ENCODE measurements at regions not wholly inside any gene's neighbourhood (a gene's known extent, or its start where the extent isn't known, plus 50 kb on each side); places are given as distances from the start of the nearest gene placed in this dataset.

DNA sequence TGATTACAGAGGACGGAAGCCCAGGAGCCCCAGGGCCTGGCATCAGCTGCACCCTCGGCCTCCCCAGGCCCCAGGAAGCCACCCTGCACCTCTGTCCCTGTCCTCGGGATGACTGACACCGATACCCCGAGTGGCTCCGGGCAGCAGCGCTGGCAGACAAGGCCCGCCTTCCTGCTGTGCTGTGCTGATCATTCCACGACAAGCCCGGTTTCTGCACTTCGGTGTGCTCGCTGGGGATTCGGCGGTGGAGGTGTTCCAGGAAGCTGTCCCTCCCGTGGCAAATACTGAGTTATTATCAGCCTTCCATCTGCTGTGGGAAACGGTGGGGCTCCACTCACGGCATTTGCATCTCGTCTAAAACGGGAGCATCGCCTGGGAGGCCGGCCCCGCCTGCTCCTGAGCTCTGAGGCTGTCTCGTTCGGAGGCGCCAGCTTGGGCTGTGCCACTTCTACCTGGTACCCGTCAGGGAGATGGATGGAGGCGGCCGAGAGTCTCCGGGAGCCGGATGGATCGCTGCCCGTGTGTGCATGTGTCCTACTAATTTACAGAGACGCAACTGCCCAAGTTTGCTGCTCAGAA is 506.1 kb downstream of the BRD1 start:
- Histone ChIP-seq H3K4me3 (ENCODE audit: low read length) (no peak overlapping the region), H3K9me3 (ENCODE audit: control insufficient read depth, insufficient read depth, low read length) (no peaks in the 10 kb centered on the region), H3K36me3 (ENCODE audit: control insufficient read depth, low read length) (no peaks in the 10 kb centered on the region), H3K9me2 (replicated peaks; ENCODE audit: control insufficient read depth, low read length) (no peaks in the 10 kb centered on the region), H3K27ac (ENCODE audit: low read depth, low read length) (no peak overlapping the region), H3K79me2 (ENCODE audit: control insufficient read depth, low read length) (no peaks in the 10 kb centered on the region), H3K27me3 (ENCODE audit: control insufficient read depth, low read length) (no peaks in the 10 kb centered on the region), H3K4me2 (ENCODE audit: low read length) (no peak overlapping the region), H3K4me1 (ENCODE audit: control insufficient read depth, low read length) (peaks cover 16% of the 10 kb centered on the region), H4K20me1 (ENCODE audit: control insufficient read depth, insufficient read depth, low read depth, low read length) (no peaks in the 10 kb centered on the region), H3F3A (ENCODE audit: control insufficient read depth, insufficient read depth) (no peaks in the 10 kb centered on the region; the same call in 1 of the 2 replicates)
- TF ChIP-seq EZH2phosphoT487 (IDR thresholded peaks at IDR 0.05; ENCODE audit: borderline replicate concordance, low read length): no peak
- TF ChIP-seq, protein P1, sequence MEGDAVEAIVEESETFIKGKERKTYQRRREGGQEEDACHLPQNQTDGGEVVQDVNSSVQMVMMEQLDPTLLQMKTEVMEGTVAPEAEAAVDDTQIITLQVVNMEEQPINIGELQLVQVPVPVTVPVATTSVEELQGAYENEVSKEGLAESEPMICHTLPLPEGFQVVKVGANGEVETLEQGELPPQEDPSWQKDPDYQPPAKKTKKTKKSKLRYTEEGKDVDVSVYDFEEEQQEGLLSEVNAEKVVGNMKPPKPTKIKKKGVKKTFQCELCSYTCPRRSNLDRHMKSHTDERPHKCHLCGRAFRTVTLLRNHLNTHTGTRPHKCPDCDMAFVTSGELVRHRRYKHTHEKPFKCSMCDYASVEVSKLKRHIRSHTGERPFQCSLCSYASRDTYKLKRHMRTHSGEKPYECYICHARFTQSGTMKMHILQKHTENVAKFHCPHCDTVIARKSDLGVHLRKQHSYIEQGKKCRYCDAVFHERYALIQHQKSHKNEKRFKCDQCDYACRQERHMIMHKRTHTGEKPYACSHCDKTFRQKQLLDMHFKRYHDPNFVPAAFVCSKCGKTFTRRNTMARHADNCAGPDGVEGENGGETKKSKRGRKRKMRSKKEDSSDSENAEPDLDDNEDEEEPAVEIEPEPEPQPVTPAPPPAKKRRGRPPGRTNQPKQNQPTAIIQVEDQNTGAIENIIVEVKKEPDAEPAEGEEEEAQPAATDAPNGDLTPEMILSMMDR (IDR thresholded peaks at IDR 0.05; ENCODE audit: low read depth, low read length, poor library complexity, severe bottlenecking): no peak

- Histone ChIP-seq H3K79me2 (ENCODE audit: control insufficient read depth, low read length) (no peaks in the 10 kb centered on the region), H3K4me1 (ENCODE audit: control insufficient read depth, low read length) (peaks cover 23% of the 10 kb centered on the region), H3K4me2 (ENCODE audit: low read length) (no peak overlapping the region), H3K4me3 (ENCODE audit: low read length) (no peak overlapping the region), H3K27ac (ENCODE audit: low read depth, low read length) (no peak overlapping the region), H4K20me1 (ENCODE audit: control insufficient read depth, insufficient read depth, low read depth, low read length) (no peaks in the 10 kb centered on the region), H3K36me3 (ENCODE audit: control insufficient read depth, low read length) (no peaks in the 10 kb centered on the region), H3F3A (ENCODE audit: control insufficient read depth, insufficient read depth) (no peaks in the 10 kb centered on the region; the same call in 1 of the 2 replicates), H3K27me3 (ENCODE audit: control insufficient read depth, low read length) (no peaks in the 10 kb centered on the region), H3K9me3 (ENCODE audit: control insufficient read depth, insufficient read depth, low read length) (no peaks in the 10 kb centered on the region), H3K9me2 (replicated peaks; ENCODE audit: control insufficient read depth, low read length) (no peaks in the 10 kb centered on the region)
- TF ChIP-seq, protein P1 (IDR thresholded peaks at IDR 0.05; ENCODE audit: low read depth, low read length, poor library complexity, severe bottlenecking): no peak
- no peak for TF ChIP-seq EZH2phosphoT487 (IDR thresholded peaks at IDR 0.05; ENCODE audit: borderline replicate concordance, low read length)
Observed at GRCh38 chr22:49320714-49321476, 506.8 kb downstream of the BRD1 start.

DNA sequence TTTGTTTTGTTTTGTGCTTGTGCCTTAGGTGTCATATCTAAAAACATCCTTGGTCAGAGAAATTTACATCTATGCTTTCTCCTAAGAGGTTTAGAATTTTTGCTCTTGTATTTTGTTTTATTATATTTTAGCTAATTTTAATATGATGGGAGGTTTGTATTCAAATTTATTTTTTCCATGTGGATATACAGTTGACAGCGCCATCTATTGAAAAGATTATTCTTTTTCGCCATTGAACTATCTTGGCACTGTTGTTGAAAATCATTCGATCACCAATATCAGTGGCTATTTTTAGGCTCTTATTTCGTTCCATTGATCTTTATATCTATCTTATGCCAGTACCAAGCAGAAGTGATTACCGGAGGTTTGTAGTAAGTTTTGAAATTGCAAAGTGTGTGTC is 510.3 kb downstream of the BRD1 start:
- H4K20me1 ChIP-seq (ENCODE audit: control insufficient read depth, insufficient read depth, low read depth, low read length): no peaks in the 10 kb centered on the region
- H3K27ac ChIP-seq (ENCODE audit: low read depth, low read length): no peak overlapping the region
- no peak overlapping the region for H3K4me3 ChIP-seq (ENCODE audit: low read length)
- no peaks in the 10 kb centered on the region for H3K9me3 ChIP-seq (ENCODE audit: control insufficient read depth, insufficient read depth, low read length)
- H3K36me3 ChIP-seq (ENCODE audit: control insufficient read depth, low read length): no peaks in the 10 kb centered on the region
- H3F3A ChIP-seq (ENCODE audit: control insufficient read depth, insufficient read depth): peaks cover 3% of the 10 kb centered on the region; the same call in 1 of the 2 replicates
- H3K79me2 ChIP-seq (ENCODE audit: control insufficient read depth, low read length): no peaks in the 10 kb centered on the region
- H3K4me2 ChIP-seq (ENCODE audit: low read length): no peak overlapping the region
- H3K9me2 ChIP-seq (replicated peaks; ENCODE audit: control insufficient read depth, low read length): no peaks in the 10 kb centered on the region
- no peaks in the 10 kb centered on the region for H3K27me3 ChIP-seq (ENCODE audit: control insufficient read depth, low read length)
- H3K4me1 ChIP-seq (ENCODE audit: control insufficient read depth, low read length): peaks cover 21% of the 10 kb centered on the region
- no peak for TF ChIP-seq EZH2phosphoT487 (IDR thresholded peaks at IDR 0.05; ENCODE audit: borderline replicate concordance, low read length)
- TF ChIP-seq, protein P1 (IDR thresholded peaks at IDR 0.05; ENCODE audit: low read depth, low read length, poor library complexity, severe bottlenecking): peak; percentile 41
